HT1080 (cell line): ENCODE measurements at regions not wholly inside any gene's neighbourhood (a gene's known extent, or its start where the extent isn't known, plus 50 kb on each side); places are given as distances from the start of the nearest gene placed in this dataset.
A peak's percentile ranks its signal among the peaks of the same experiment; 100 is the strongest.

Source experiments
- DNase-seq: peaks from one replicate; pipeline ENCODE4 v3.0.0-alpha.2; 2015; ENCODE audit warnings: low read depth

DNA sequence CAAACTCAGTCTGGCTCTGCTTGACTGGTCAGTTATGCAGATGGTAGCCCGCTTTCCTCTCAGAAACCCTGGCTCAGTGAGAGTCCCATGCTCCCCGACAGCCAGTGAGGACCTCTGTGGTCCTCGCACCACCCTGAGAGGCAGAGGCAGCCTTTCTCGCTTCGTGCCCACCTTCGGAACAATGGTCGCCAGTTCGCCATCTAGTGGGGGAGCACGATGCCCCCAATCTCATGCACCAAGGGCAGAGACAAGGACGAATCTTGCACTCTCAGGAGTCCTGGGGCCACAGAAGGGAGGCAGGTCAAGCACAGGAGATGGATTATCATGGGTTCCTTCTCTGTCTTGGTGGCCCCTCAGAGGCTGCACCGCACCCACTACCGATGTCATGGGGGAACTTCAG is 75.2 kb downstream of the RHCG start:
- DNase-seq = no peak

DNA sequence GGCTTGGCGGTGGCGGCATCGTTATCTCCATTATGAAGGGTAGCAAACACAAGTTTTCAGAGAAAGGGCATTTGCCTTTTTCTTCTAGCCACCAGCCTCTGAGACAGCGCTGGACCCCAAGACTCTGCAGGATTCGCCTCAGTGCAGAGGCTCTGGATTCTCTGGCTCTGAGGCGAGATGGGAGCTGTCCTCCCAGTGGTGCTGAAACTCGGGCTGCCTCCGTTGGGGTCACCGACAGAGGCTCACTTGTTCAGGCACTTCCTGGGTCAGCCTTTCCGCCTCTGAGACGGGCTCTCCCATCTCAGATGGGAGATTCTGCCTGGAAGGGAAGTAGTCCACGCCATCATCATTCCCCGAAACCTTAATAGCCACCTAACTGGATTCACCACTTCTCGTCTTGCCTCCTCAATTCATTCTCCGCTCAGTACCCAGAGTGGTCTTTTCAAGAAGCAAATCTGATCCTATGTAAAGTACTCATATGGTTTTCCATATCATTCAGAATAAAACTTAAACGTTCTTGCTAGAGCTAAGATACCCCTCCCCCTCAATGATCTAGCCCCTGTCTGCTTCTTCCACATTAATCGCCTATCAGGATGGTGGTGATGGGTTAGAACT is 76.9 kb downstream of the RHCG start:
- DNase-seq = peak; percentile 15

DNA sequence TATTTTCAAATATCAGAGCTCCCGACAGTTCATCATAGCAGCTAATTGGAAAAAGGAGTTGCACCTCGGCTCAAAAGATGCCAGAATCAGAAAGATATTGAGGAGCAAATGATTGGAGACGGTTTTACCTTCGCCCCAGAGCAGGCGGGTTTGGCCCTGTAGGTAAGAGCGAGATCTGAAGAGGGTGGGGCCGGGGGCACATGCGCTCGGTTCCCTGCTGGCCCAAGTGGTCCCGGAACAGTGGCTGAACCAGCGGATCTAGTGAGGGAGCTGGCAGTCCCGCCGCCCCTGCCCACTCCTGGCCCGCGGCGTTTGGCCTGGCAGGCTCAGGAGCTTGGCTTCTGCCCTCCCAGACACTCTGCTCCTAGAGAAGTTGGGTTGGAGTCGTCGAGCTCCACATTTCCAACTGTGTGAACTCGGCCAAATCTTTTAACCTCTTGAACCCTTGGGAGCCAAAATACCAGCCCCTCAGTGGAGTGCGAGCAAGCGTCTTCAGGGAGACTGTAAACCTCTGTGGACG is 79.1 kb downstream of the RHCG start:
- no peak for DNase-seq

DNA sequence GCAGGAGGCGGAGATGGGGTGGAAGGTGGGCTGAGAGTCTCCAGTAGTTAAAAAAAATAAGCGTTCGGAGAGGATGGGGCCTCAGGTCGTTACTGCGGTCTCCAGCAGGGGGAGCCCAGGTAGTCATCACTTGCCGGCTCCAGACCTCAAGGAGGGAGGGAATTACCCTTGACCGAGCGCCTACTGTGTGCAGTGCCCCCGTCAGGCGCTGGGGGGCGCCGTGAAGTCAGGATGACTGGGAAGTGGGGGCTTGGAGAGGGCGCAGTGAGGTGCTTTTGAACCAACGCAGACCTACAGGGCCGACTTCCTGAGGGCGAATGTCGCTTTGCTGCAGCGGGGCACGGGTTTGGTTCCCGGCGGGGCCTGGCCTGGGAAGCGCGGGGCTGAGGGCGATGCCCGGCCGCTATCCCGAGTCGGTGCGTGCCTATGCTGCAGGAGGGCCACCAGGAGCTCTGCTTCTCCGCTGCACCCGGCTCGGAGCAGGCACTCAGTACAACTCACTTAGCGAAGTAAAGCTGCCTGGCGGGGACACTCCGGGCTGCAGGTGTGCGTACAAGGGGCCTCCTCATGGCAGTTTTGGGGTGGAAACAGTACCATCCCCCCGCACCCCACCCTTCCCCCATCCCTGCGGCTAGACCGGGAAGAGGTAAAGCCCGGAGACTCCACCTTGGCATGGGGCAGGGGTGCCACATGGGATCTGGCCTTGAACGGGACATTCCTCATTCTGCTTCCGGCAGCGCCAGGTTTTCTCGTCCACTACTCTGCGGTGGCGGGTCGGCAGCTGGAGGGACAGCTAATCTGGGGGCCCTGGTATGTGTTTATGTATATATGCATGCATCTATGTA is 79.8 kb downstream of the RHCG start:
- peak; percentile 72 for DNase-seq

DNA sequence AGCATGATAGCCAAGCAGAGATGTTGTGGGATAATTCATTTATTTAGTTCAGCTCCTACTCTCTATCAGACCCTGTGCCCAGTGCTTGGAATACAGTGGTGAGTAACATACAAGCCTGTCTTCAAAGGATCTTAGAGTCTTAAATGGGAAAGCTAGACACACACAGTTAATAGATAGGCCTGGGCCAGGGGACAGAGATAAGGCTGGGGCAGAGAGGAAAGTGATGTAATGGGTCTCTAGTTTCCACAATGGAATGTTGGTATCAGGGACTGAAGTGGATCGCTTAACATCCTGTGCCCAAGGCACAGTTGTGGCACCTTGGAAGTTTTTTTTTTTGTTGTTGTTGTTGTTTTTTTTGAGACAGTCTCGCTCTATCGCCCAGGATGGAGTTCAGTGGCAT is 79.9 kb upstream of the POLG start:
- no peak for DNase-seq

DNA sequence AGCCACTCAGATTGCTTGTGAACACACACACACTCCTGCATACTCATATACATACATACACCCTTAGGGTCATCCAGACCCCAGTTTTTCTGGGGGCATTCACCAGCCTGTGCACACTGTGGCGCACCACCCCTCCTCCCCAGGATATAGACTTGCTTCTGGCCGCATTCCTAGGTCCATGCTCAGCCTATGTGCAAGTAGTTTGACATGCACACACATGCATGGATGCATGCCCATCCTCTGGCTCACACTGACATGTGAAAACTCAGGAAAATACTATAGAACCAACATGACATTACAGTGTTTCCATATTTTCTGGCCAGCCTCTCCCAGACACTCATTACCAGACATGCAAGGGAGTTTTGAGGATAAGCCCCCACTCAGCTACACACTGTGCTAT is 79.3 kb upstream of the POLG start:
- no peak for DNase-seq

DNA sequence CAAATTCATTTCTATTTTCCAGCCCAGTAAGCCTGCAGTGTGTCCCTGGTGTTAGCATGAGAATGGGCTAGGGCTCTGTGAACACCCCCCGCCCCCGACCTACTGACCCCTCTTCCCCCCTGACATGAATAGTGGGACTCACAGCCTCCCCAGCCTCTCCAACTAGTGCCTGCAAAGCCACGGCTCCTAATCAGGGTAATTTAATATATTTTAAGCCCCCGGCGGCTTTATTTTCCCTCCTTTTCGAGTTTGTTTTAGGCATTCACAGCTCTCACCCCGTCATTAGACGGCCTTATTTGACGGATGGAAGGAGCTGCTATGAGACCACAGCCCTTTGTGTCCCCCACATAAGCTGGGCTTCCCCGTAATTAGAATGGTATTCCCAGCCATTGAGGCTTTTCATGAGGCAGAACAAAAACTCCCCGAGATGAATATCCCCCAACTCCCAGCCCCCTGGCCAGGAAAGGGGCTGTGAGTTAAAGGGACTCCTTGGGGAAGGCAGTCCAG is 78.3 kb upstream of the POLG start:
- DNase-seq = no peak

DNA sequence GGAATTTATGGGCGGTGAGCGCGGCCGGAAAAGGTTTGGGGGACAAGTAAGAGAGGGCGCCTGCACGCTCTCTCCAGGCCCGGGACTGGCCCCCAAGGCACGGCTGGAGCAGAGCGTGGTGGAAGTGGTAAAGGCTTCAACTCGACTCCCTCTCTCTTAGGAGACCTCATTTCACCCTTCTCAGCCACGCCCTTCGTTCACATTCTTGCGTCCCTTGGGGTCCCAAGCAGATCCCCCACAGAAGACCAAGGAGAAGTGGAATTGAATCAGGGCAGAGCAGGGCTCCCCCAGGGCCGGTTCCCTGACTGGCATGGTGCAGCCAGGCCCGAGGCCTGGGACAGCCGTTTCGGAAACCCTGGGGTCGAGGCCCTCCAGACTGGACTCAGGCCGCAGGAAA is 75.4 kb upstream of the POLG start:
- DNase-seq = no peak

DNA sequence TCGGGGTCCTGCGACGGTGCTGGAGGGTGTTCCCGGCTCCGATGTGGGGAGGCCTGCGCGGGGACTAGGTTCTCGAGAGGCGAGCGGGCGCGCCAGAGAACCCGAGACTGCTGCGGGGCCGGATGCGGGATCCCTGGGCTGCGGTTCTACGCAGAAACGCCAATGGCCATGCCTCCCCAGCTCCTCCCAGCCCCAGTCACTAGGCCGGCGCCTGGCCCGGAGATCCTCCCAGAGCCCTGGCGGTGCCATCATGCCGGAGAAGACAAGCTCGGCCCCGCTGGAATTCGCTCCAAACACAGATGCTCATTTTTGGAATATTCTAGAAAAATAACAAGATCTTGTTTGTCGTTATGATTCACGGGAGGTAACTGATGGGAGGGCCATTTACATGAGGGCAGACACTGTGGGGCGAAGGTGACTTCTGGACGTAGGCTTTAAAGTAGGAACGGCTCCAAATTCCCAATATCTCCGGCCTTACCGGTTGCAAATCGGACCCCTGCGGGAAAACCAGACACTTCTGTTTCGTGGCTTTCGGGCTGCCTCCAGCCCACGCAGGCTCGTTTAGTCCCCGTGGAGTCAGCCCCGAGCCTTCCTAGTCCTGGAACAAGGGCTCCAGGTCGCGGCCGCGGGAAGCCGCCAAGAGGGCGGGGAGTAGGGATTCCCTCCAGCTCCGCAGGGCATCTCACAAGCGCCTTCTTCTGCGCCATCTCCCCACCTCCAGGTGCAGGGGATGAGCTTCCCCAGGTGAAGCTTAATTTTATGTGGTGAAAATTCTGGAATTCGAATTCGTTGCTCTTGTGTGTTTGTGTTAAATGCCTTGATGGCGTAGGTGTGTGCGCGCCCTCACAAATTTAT is 74.8 kb upstream of the POLG start:
- no peak for DNase-seq

DNA sequence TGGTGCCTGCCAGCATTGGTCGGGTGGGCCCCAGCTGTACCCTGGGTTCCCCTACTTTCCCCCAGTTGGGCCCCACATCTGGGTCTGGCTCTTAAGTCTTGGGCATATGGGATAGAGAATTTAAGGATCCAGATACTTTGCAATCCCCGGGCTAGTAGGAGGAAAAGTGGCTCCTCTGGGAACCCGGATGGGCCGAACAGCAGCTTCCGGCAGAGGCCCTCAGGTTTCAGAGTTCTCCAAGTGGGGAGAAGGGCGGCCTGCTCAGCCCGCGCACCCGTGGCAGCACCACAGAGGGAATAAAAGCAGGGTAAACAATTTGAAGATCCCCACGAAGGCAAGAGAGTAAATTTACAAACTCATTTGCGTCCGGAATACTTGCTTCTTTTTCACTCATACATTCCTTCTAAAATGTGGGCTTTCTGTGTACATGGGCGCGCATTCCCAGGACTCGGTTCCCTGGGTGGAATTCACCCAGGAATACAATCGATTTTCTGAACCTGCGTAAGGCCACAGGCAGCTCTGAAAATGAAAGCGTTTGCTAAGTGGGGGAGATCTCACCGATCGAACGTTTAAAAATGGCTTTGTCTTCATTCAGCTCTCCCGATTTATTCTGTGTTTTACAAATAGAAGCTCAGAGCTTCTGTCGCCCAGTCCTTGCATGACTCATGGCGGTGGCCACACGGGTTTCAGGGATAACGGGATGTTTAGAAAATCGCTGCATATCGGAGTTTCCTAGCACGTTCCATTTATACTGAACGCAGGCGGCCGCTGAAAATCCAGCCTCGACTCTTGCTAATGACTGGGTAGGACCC is 74.0 kb upstream of the POLG start:
- no peak for DNase-seq

DNA sequence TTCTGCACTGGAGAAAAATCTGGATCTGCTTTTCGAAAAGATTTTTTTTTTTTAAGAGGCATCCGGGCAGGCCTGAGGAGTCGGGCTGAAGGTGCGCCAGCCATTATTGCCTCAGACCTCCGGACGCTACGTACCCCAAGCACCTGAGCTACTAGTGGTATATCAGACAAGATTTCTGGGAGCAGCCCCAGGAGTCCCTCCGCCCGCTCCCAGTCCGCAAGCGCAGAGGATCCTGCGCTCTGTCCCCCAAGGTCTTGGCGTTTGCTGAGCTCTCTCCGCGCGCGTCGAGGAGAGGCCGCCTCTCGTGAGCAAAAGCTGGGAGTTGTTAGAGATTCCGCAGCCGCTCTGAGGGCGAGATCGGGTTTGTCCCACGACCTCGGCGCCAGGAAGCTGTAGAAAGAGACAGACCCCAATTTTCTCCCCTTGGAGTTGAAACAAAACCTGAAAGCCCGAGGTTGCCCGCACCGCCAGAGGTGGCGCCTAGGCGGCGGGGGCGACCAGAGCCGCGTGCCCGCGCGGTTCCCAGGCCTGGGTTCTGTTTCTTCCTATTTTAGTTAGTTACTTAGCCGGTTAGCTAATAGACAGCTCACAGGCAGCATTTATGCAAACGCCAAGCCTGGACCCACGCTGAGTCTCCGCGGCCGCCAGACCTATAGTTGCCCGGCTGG is 72.5 kb upstream of the POLG start:
- DNase-seq = no peak

DNA sequence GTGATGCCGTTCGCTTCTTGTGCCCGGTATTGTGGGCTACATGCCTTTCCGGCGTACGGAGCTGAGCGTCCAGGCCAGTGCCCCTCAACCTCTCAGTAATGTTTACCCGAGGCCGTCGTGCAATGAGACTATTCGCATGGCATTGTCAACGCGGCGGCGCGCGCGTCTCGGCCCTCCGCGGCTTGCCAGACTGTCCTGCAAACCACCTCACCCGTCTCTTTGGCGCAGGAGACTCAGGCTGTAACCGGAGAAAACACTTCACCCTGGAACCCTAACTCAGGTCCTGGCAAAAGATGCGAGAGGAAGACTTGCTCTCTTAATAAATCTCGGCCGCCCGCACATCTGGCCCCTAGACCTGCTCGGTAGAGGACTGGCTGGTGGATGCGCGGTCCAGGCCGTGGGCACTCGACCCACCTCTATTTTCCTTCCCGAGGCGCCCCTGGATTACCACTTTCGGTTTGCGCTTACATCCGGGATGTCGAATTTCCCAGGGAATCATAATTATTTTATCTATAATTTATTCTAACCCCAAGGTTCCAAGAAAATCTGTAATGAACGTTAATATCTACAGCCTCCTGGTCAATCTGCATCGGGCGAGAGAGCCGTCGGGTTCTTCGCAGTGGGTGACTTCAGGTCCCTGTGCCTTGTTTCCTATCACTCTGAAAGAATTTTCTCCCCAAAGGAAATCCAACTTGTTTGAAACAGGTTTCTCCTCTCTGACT is 71.8 kb upstream of the POLG start:
- no peak for DNase-seq

DNA sequence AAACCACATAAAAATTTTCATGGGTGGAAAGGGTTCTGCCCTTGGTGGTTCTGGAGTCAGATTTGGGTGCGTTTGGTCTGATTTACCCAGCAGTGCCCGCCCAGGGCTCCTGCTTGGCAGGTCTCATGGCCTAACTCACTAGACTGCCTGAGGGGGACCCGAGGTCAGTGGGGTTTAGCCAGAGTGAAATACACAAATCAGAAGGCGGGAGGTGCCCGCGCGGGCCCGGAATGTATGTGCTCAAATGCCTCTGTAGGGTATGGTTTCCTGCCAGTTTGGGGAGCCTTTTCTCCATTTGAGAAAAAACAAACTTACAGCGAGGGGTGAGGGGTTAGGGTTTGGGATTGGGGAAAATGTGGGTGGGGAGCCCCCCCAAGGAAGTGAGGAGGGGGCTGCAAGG is 70.9 kb upstream of the POLG start:
- DNase-seq = no peak

DNA sequence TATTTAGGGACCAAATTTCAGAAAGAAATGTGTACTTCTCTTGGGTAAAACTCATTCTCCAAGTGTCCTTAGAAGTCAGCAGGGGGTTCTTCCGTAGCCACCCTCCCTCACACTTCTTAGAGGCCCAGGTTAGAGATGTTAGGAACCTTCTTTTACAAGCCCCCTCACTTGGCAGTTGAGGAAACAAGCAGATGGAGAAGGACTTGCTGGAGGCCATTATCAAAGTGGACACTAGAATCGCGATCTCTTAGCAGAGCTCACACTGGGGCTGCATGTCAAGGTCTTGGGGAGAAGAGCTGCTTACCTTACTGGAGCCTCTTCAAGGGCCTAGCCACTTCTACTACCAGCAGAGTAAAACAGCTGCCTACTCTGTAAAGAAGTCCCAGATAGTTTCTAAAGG is 69.4 kb upstream of the POLG start:
- DNase-seq = no peak

DNA sequence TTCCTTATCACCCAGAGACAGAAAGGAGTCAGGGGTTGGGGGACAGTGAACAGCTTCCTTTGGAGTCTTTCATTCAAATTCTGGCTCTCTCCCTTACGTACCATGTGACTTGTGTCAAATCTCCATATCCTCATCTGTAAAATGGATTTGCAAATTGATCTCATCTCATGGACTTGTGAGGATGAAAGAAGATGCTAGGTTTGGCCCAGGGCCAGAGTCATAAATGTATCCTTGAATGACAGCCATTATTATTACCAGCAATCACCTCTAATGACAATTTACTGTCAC is 67.8 kb upstream of the POLG start:
- DNase-seq = no peak

DNA sequence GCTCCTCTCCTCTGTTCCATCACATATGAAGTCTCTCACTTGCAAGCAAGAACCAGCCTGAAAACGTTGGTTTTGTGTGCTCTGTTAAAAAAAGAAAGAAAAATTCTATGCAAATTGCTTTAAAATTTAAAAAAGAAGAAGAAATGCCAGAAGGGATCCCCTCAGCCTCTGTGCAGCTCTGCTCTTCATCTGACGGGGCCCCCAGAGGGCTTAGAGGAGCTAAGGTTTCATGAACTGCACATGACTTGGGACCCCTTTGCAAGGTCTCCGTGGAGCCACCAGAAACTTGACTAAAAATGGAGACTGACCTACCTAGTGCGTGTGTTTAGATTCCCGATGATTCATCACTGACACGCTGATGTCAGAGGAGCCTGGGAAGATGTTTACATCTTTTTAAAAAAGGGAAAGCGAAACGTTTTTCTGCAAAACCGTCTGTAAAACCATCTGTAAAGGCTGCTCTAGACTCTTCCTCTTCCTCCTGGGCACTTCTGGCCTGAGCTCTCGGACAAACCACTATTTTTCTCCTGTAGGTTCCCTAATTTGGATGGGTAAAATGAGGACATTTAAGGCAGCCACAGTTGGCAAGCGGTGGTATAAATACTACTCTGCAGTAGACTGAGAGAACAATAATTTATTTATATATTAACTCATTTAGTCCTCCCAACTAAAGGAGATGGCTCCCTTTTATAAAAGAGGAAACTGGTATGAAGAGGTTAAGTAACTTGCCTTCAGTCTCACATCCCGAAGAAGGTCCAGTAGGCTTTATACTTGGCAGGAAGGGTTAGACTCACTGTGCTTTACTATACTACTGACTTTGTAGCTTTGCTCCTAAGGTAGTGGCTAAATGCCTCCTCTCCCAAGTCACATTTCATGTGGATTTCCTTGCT is 67.2 kb upstream of the POLG start:
- peak; percentile 48 for DNase-seq

DNA sequence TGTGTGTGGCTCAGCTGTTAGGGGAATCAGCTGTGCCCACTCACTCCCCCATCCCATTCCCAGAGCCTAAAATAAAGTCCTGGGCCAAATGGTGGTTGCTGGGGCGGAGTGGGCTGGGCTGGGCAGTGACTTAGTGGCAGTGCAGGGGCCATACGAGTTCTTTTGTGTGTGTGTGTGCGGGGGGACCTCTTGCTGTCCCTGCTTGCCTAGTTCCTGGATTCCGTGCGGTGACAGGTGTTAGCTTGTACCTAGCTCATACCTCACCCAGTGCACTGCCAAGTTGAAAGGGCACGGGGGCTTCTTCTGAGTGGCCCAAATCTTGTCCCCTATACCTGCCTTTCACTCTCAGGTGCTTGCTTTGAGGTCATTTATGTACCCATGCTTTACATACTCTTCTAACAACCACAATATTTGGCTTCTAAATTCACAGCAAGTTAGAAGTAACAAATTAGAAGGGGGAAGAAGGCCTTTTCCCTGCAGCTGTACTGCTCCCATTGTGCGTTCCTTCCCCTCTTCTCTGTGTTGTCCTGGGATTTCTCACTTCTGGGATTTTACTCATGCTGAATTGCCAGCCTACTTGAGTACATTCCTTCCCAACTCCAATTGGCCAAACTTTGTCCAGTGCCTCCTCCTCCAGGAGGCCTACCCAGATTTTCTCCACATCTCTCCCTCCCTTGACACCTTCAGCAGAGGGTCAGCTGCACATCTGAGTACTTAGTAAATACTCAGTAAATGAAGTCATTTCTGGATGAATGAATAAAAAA is 66.3 kb upstream of the POLG start:
- DNase-seq = no peak

DNA sequence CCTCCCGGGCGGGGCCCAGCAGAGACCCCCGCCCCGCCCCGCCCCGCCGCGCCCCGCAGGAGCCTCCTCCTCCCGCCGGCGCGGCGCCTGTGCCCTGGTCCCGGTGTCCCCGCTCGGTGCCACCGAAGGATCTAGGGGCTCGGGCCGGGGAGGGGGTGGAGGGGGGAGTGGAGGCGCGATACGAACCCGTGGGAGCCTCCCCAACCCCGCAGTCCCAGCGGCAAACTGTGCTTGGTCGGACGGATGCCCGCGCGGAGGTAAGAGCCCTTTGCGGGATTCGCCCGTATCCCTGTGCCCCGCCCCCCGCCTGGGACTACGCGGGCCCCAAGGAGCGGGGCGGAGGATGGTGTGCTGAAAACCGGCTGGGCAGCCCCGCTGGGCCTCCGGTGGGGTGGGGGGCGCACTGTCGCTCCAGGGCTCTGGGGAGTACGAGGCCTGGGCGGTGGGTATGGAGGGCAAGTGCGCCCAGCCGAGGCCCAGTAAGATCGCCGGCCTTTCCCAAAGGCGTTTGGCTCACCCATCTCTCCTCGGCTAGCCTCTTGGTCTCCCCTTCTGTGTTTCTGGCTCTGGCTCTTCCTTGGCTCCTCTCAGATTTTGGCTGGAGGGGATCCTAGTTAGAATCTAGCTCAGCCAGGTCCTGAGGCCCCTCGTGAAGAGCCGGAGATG is 65.6 kb upstream of the POLG start:
- DNase-seq = no peak
